Mesendoderm (in vitro differentiated cells): ENCODE measurements at regions not wholly inside any gene's neighbourhood (a gene's known extent, or its start where the extent isn't known, plus 50 kb on each side); places are given as distances from the start of the nearest gene placed in this dataset.

Experiments used
- DNase-seq: peaks from one replicate; pipeline ENCODE4 v3.0.0; 2013
- H2AK5ac ChIP-seq: 2 replicates; pipeline ENCODE4 v1.6.1; 2013; ENCODE audit warnings: low read length, inconsistent platforms
- H2BK120ac ChIP-seq: 2 replicates; pipeline ENCODE4 v1.6.1; 2013; ENCODE audit warnings: low read depth, mild to moderate bottlenecking, low read length, moderate library complexity, mixed read lengths
- H2BK15ac ChIP-seq: replicated peaks from 2 replicates; pipeline ENCODE4 v1.6.1; 2013; ENCODE audit warnings: low read depth, mild to moderate bottlenecking, moderate library complexity
- H2BK5ac ChIP-seq: 2 replicates; pipeline ENCODE4 v1.6.1; 2013; ENCODE audit warnings: low read length, inconsistent platforms
- H3K18ac ChIP-seq: 2 replicates; pipeline ENCODE4 v1.6.1; 2013; ENCODE audit warnings: mild to moderate bottlenecking, low read length, mixed read lengths
- H3K23ac ChIP-seq: one replicate; pipeline ENCODE4 v1.6.1; 2013; ENCODE audit warnings: low read length
- H3K27ac ChIP-seq: 2 replicates; pipeline ENCODE4 v1.5.1; 2013; ENCODE audit warnings: low read depth, mild to moderate bottlenecking, inconsistent platforms, low read length, moderate library complexity
- H3K27me3 ChIP-seq: 2 replicates; pipeline ENCODE4 v1.6.1; 2013; ENCODE audit warnings: low read length, control low read depth, mild to moderate bottlenecking, inconsistent platforms; ENCODE audit not compliant: insufficient read depth, poor library complexity
- H3K36me3 ChIP-seq: 2 replicates; pipeline ENCODE4 v1.6.1; 2013; ENCODE audit warnings: low read length, inconsistent platforms; ENCODE audit not compliant: control insufficient read depth, insufficient read depth
- H3K4ac ChIP-seq: one replicate; pipeline ENCODE4 v1.6.1; 2013; ENCODE audit warnings: low read depth, mild to moderate bottlenecking, low read length, moderate library complexity
- H3K4me1 ChIP-seq: 2 replicates; pipeline ENCODE4 v1.6.1; 2013; ENCODE audit warnings: low read depth, low read length, inconsistent platforms; ENCODE audit not compliant: control insufficient read depth
- H3K4me2 ChIP-seq: 2 replicates; pipeline ENCODE4 v1.6.1; 2013; ENCODE audit warnings: low read length
- H3K4me3 ChIP-seq: 2 replicates; pipeline ENCODE4 v1.5.1; 2013; ENCODE audit warnings: mild to moderate bottlenecking, low read length
- H3K56ac ChIP-seq: one replicate; pipeline ENCODE4 v1.6.1; 2013; ENCODE audit warnings: low read length
- H3K79me1 ChIP-seq: 2 replicates; pipeline ENCODE4 v1.6.1; 2013; ENCODE audit warnings: low read length, inconsistent platforms
- H3K79me2 ChIP-seq: 2 replicates; pipeline ENCODE4 v1.6.1; 2013; ENCODE audit warnings: mild to moderate bottlenecking, low read length; ENCODE audit not compliant: control insufficient read depth, insufficient read depth
- H3K9ac ChIP-seq: 2 replicates; pipeline ENCODE4 v1.6.1; 2013; ENCODE audit warnings: low read length, inconsistent platforms
- H4K5ac ChIP-seq: one replicate; pipeline ENCODE4 v1.6.1; 2013; ENCODE audit warnings: low read length
- H4K8ac ChIP-seq: one replicate; pipeline ENCODE4 v1.6.1; 2013; ENCODE audit warnings: low read depth, mild to moderate bottlenecking, control low read depth, low read length, moderate library complexity
- WGBS: extraction: QIAGEN DNeasy Blood & Tissue Kit; methylation state at CpG from one replicate; pipeline ENCODE4 v1.1.7; 2013; ENCODE audit warnings: low lambda C conversion rate, missing lambda C conversion rate; ENCODE audit not compliant: insufficient coverage; ENCODE audit errors: extremely low coverage; 5-methylcytosine and 5-hydroxymethylcytosine counted together

DNA sequence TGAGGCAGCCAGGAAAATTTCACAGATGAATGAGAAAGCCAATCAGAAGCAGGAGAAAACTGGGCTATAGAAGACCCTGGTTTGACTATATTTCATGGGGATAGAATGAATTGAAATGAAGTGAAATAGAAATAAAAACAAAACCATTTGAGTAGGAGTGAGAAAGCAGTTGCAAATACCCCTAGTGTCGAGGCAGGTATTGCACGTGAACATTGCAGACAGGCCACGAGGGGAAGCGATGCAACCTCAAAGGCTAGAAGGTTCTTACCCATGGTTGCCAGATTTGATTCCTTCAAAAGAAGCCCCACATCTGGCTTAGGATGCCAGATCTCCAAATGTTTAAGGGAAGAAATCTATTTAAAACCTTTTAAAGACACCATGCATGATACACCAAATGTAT is 648.9 kb downstream of the VRK1 start:
- no peak overlapping the region for H3K27ac ChIP-seq

DNA sequence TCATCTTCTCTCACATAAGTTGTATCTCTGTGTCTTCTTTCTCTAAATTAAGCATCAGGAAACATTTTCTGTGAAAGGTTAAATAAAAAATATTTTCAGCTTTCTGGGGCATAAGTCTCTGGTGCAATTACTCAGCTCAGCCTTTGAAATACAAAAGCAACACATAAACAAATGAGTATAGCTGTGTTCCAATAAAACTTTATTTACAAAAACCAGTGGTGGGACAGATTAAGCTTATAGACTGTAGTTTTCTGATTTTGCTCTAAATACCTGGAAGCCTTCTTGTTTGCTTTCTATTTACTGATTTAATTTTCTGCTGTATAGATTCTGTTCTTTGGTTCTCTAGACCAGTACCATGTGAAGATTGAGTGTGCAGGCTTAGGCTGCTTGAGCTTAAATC is 655.1 kb downstream of the VRK1 start:
- Histone ChIP-seq H2BK120ac (no peak overlapping the region), H2BK15ac (no peak overlapping the region), H3K4me2 (no peak overlapping the region), H3K4me1 (no peaks in the 10 kb centered on the region), H3K36me3 (no peaks in the 10 kb centered on the region), H3K23ac (no peak overlapping the region), H3K79me1 (no peaks in the 10 kb centered on the region), H3K9ac (no peak overlapping the region), H3K56ac (no peak overlapping the region), H4K8ac (no peak overlapping the region), H2AK5ac (no peak overlapping the region), H3K79me2 (no peaks in the 10 kb centered on the region), H3K4me3 (no peak overlapping the region), H3K18ac (no peak overlapping the region), H2BK5ac (no peak overlapping the region), H3K27me3 (no peaks in the 10 kb centered on the region), H4K5ac (no peak overlapping the region), H3K4ac (no peak overlapping the region), H3K27ac (no peak overlapping the region)
- DNase-seq, result no peak

More for the DNA sequence above, 648.9 kb downstream of the VRK1 start:
- H3K79me2 ChIP-seq, result no peaks in the 10 kb centered on the region
- no peaks in the 10 kb centered on the region for H3K4me1 ChIP-seq
- peak; percentile 21 for DNase-seq
- H4K8ac ChIP-seq, result no peak overlapping the region
- no peak overlapping the region for H3K4ac ChIP-seq
- no peak overlapping the region for H3K4me3 ChIP-seq
- H3K18ac ChIP-seq, result no peak overlapping the region
- no peak overlapping the region for H2AK5ac ChIP-seq
- H3K23ac ChIP-seq, result no peak overlapping the region
- H3K56ac ChIP-seq, result no peak overlapping the region
- H4K5ac ChIP-seq, result no peak overlapping the region
- no peak overlapping the region for H3K9ac ChIP-seq
- no peak overlapping the region for H3K4me2 ChIP-seq
- no peak overlapping the region for H2BK15ac ChIP-seq
- H3K36me3 ChIP-seq, result no peaks in the 10 kb centered on the region
- H3K27me3 ChIP-seq, result no peaks in the 10 kb centered on the region
- H2BK120ac ChIP-seq, result no peak overlapping the region
- no peaks in the 10 kb centered on the region for H3K79me1 ChIP-seq
- H2BK5ac ChIP-seq, result no peak overlapping the region
- WGBS, result no CpG with 5 or more reads among the region's 4 CpGs

DNA sequence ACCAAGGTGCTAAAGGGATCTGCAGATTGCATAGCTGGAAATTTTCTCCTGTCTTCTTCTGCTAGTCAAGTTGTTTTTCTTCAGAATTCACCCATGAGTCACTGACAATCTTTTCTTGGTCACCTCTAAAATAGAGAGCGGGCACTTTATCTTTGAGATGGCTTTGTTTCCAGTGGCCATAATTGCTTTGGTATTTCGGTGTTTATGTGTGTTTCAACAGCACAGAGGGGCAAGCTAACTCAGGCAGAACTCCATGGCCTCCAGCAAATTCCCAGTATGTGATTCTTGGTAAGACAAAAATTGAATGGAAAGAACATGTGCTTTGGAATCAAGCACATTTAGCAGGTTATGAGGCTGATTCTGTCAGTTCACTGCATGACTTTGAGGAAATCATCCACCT is 656.8 kb downstream of the VRK1 start:
- H4K5ac ChIP-seq, result no peak overlapping the region
- no peaks in the 10 kb centered on the region for H3K79me1 ChIP-seq
- no peak overlapping the region for H2BK120ac ChIP-seq
- peaks cover under 1% of the 10 kb centered on the region for H3K4me1 ChIP-seq
- H3K4ac ChIP-seq, result no peak overlapping the region
- H2BK5ac ChIP-seq, result no peak overlapping the region
- no peak overlapping the region for H3K4me2 ChIP-seq
- H3K23ac ChIP-seq, result no peak overlapping the region
- H2AK5ac ChIP-seq, result no peak overlapping the region
- H3K4me3 ChIP-seq, result no peak overlapping the region
- no peak overlapping the region for H3K27ac ChIP-seq
- no peaks in the 10 kb centered on the region for H3K27me3 ChIP-seq
- WGBS, result no CpG with 5 or more reads among the region's 2 CpGs
- H3K9ac ChIP-seq, result no peak overlapping the region
- H2BK15ac ChIP-seq, result no peak overlapping the region
- no peak overlapping the region for H3K56ac ChIP-seq
- no peaks in the 10 kb centered on the region for H3K36me3 ChIP-seq
- H4K8ac ChIP-seq, result no peak overlapping the region
- DNase-seq, result no peak
- H3K79me2 ChIP-seq, result no peaks in the 10 kb centered on the region
- H3K18ac ChIP-seq, result no peak overlapping the region

DNA sequence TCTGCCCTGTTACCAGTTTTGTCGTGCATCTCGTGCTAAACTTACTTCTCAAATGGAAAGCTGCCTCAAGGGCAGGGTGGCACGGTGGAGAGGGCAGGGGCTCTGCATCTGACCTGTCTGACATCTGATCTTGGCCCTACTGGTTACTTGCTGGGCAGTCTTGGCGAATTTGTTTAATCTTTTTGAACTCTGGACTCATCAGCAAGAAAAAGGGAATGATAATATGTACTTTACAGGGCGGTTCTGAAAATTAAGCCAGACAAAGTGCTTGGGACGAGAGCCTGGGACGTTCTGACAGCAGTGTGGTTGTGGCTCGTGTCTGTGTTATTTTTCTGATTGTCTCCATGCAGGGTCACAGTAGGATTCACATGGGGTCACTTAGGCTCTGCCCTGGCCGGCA is 659.3 kb downstream of the VRK1 start:
- no peak for DNase-seq
- Histone ChIP-seq H3K18ac (no peak overlapping the region), H3K4me2 (no peak overlapping the region), H3K4me3 (no peak overlapping the region), H4K8ac (no peak overlapping the region), H3K4me1 (peaks cover 3% of the 10 kb centered on the region), H4K5ac (no peak overlapping the region), H2BK5ac (no peak overlapping the region), H3K79me1 (no peaks in the 10 kb centered on the region), H3K36me3 (no peaks in the 10 kb centered on the region), H2BK15ac (no peak overlapping the region), H3K27ac (no peak overlapping the region), H2BK120ac (no peak overlapping the region), H2AK5ac (no peak overlapping the region), H3K79me2 (no peaks in the 10 kb centered on the region), H3K4ac (no peak overlapping the region), H3K27me3 (no peaks in the 10 kb centered on the region), H3K23ac (no peak overlapping the region), H3K9ac (no peak overlapping the region), H3K56ac (no peak overlapping the region)
- WGBS, result no CpG with 5 or more reads among the region's 9 CpGs

DNA sequence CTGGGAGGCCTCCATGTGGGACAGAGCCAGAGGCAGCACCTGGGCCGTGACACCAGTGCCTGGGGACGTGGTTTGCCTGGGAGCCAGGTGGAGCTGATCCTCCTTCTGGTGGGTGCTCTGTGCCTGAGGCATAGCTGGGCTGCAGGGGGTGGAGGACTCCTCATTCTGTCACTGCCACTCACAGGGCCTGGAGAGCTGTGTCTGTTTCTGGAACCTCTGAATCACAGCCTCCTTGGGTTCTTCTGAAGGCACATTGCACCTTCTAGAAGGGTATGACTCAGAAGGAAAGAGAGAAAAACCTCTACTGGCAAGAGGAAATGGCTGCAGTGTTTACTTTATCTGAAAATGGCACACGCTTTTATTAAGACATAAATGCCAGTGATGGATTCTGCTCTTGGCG is 659.8 kb downstream of the VRK1 start:
- Histone ChIP-seq H3K27ac (no peak overlapping the region), H3K56ac (no peak overlapping the region), H3K4ac (no peak overlapping the region), H3K79me2 (no peaks in the 10 kb centered on the region), H2BK5ac (no peak overlapping the region), H4K5ac (no peak overlapping the region), H3K4me1 (peaks cover 3% of the 10 kb centered on the region), H3K23ac (no peak overlapping the region), H3K79me1 (no peaks in the 10 kb centered on the region), H3K4me2 (no peak overlapping the region), H2AK5ac (no peak overlapping the region), H4K8ac (no peak overlapping the region), H2BK15ac (no peak overlapping the region), H3K18ac (no peak overlapping the region), H3K36me3 (no peaks in the 10 kb centered on the region), H3K9ac (no peak overlapping the region), H3K4me3 (no peak overlapping the region), H2BK120ac (no peak overlapping the region), H3K27me3 (no peaks in the 10 kb centered on the region)
- WGBS, result no CpG with 5 or more reads among the region's 4 CpGs
- no peak for DNase-seq

DNA sequence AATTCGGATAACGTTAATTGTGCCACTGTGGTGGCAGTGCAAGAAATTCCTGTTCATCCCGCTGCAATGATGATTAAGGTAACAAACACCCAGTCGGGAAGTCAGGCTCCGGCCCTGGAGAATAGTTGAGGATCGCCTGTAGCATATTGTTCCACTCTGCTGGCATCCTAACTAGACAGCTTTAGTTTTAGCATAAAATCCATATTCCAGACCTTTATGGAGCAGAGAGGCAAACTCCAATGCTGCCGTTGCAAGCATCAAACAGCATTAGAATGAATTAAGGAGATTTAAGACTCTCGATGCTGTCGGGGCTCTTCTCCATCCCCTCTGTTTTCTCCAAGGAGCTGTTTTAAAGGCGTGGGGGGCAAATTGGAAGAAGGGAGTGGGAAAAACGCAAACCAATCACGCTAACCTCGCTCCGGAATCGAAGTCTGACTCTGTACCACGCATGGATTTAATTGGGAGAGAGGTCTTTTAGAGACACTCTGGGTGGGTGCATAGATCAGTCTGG is 660.4 kb downstream of the VRK1 start:
- H3K18ac ChIP-seq, result no peak overlapping the region
- no peak overlapping the region for H3K4me3 ChIP-seq
- WGBS, result no CpG with 5 or more reads among the region's 16 CpGs
- H3K4ac ChIP-seq, result no peak overlapping the region
- H3K56ac ChIP-seq, result no peak overlapping the region
- H3K79me2 ChIP-seq, result no peaks in the 10 kb centered on the region
- no peak for DNase-seq
- H3K23ac ChIP-seq, result no peak overlapping the region
- H3K4me2 ChIP-seq, result no peak overlapping the region
- peaks cover 3% of the 10 kb centered on the region for H3K4me1 ChIP-seq
- no peak overlapping the region for H4K8ac ChIP-seq
- H4K5ac ChIP-seq, result no peak overlapping the region
- H3K36me3 ChIP-seq, result no peaks in the 10 kb centered on the region
- no peak overlapping the region for H2AK5ac ChIP-seq
- no peaks in the 10 kb centered on the region for H3K27me3 ChIP-seq
- H2BK15ac ChIP-seq, result no peak overlapping the region
- no peak overlapping the region for H2BK120ac ChIP-seq
- H3K27ac ChIP-seq, result no peak overlapping the region
- no peak overlapping the region for H3K9ac ChIP-seq
- no peak overlapping the region for H2BK5ac ChIP-seq
- H3K79me1 ChIP-seq, result no peaks in the 10 kb centered on the region
